Suprapubic skin (tissue), 4 donors: ENCODE measurements at regions not wholly inside any gene's neighbourhood (a gene's known extent, or its start where the extent isn't known, plus 50 kb on each side); places are given as distances from the start of the nearest gene placed in this dataset.

Experiments
- CTCF ChIP-seq, 2 donors: fragments of 200-600 bp in 1 of 2; fragments of 450-650 bp in 1 of 2; sonication (generic) in 1 of 2; IDR thresholded peaks; one replicate each; pipeline ENCODE4 v1.5.1; 2016 to 2019; ENCODE audit warnings: antibody characterized with exemption in 2 of 2, mild to moderate bottlenecking in 1 of 2, moderate library complexity in 1 of 2
- POLR2A ChIP-seq, 2 donors: fragments of 450-650 bp; IDR thresholded peaks; one replicate each; pipeline ENCODE4 v1.6.1; 2017; ENCODE audit warnings: antibody characterized with exemption in 2 of 2, mild to moderate bottlenecking in 2 of 2, moderate library complexity in 2 of 2
- POLR2AphosphoS5 ChIP-seq, 3 donors: sonication (generic); formaldehyde crosslinking; IDR thresholded peaks; one replicate each; pipeline ENCODE4 v1.6.1; 2017; ENCODE audit warnings: antibody characterized with exemption in 3 of 3

GRCh38 chr12:46944088-46944487, 118.3 kb upstream of the SLC38A4 start:
- TF ChIP-seq CTCF (IDR thresholded peaks at IDR 0.05) (peak in 1 of 2 donors; percentile 10), POLR2A (IDR thresholded peaks at IDR 0.05) (no peak), POLR2AphosphoS5 (IDR thresholded peaks at IDR 0.05) (no peak)
